DND-41 (cell line): ENCODE measurements at regions not wholly inside any gene's neighbourhood (a gene's known extent, or its start where the extent isn't known, plus 50 kb on each side); places are given as distances from the start of the nearest gene placed in this dataset.
"Not testable (repeated sequence)": the region's sequence is repeated elsewhere in the genome, so short reads cannot be mapped to it uniquely, and the experiment has no call there.

ENCODE experiments used
- ATAC-seq: fragments of 200-7000 bp; cut with Tn5 transposase; 3 replicates; pipeline ENCODE4 v1.9.1; 2021; ENCODE audit warnings: low read depth; ENCODE audit not compliant: insufficient read depth
- DNase-seq: peaks from one replicate; pipeline ENCODE4 v3.0.0-alpha.2; 2020
- H2AFZ ChIP-seq: 2 replicates; pipeline ENCODE4 v1.6.0; 2012; ENCODE audit warnings: low read depth, low read length
- H3K27ac ChIP-seq: 2 replicates; pipeline ENCODE4 v1.5.1; 2012; ENCODE audit warnings: low read length, inconsistent platforms
- H3K27me3 ChIP-seq: fragments of 200-600 bp; sonication (generic); 2 replicates; pipeline ENCODE4 v1.6.0; 2012; ENCODE audit warnings: low read length, mild to moderate bottlenecking, inconsistent platforms; ENCODE audit not compliant: insufficient read depth, poor library complexity
- H3K36me3 ChIP-seq: 2 replicates; pipeline ENCODE4 v1.5.1; 2012; ENCODE audit warnings: low read length, inconsistent platforms; ENCODE audit not compliant: insufficient read depth
- H3K4me1 ChIP-seq: 2 replicates; pipeline ENCODE4 v1.5.1; 2012; ENCODE audit warnings: mild to moderate bottlenecking, low read length; ENCODE audit not compliant: insufficient read depth
- H3K4me2 ChIP-seq: 2 replicates; pipeline ENCODE4 v1.6.0; 2012; ENCODE audit warnings: mild to moderate bottlenecking, moderate library complexity, low read length, inconsistent platforms; ENCODE audit not compliant: insufficient read depth
- H3K4me3 ChIP-seq, 2 experiments: fragments of 200-600 bp in 1 of 2; shearing (Covaris generic) in 1 of 2; 2 replicates each; pipeline ENCODE4 v1.5.1; 2012 to 2016; ENCODE audit warnings: inconsistent platforms in 2 of 2, low read length in 2 of 2, mild to moderate bottlenecking in 2 of 2, low read depth in 1 of 2, moderate library complexity in 1 of 2
- H3K79me2 ChIP-seq: 2 replicates; pipeline ENCODE4 v1.6.0; 2012; ENCODE audit warnings: low read length, inconsistent platforms; ENCODE audit not compliant: insufficient read depth
- H3K9ac ChIP-seq: 2 replicates; pipeline ENCODE4 v1.6.0; 2012; ENCODE audit warnings: low read depth, mild to moderate bottlenecking, inconsistent platforms, low read length, moderate library complexity
- H3K9me3 ChIP-seq: 2 replicates; pipeline ENCODE4 v1.5.1; 2012; ENCODE audit warnings: low read length, moderate library complexity, mild to moderate bottlenecking, inconsistent platforms; ENCODE audit not compliant: insufficient read depth, severe bottlenecking
- H4K20me1 ChIP-seq: 2 replicates; pipeline ENCODE4 v1.6.0; 2012; ENCODE audit warnings: low read length; ENCODE audit not compliant: insufficient read depth
- CTCF ChIP-seq: IDR thresholded peaks from 2 replicates; pipeline ENCODE4 v1.5.1; 2012; ENCODE audit warnings: borderline replicate concordance, low read length, moderate library complexity, mild to moderate bottlenecking; ENCODE audit not compliant: poor library complexity, severe bottlenecking; ENCODE audit errors: extremely low read depth
- EZH2 ChIP-seq: IDR thresholded peaks from 3 replicates; pipeline ENCODE4 v1.6.1; 2012; ENCODE audit warnings: borderline replicate concordance, low read depth, mild to moderate bottlenecking, moderate library complexity, low read length, inconsistent platforms; ENCODE audit not compliant: severe bottlenecking

- Histone ChIP-seq H3K9ac (no peak overlapping the region), H2AFZ (no peak overlapping the region), H3K4me3 (no peak overlapping the region), H3K36me3 (no peaks in the 10 kb centered on the region), H3K4me1 (no peaks in the 10 kb centered on the region), H3K4me2 (no peak overlapping the region), H3K27me3 (peaks cover 4% of the 10 kb centered on the region), H3K27ac (no peak overlapping the region), H4K20me1 (no peaks in the 10 kb centered on the region), H3K9me3 (no peaks in the 10 kb centered on the region), H3K79me2 (no peaks in the 10 kb centered on the region)
- ATAC-seq (no peak), DNase-seq (no peak)
- no peak for TF ChIP-seq EZH2
- no peak for TF ChIP-seq CTCF
These were observed 123.0 kb downstream of the PHETA1 start for GRCh38 chr12:111245701-111246476.

GRCh38 chr12:111244673-111245072 lies 124.2 kb downstream of the PHETA1 start:
- Histone ChIP-seq H3K4me1 (no peaks in the 10 kb centered on the region), H3K36me3 (no peaks in the 10 kb centered on the region), H4K20me1 (no peaks in the 10 kb centered on the region), H2AFZ (no peak overlapping the region), H3K9me3 (no peaks in the 10 kb centered on the region), H3K79me2 (no peaks in the 10 kb centered on the region), H3K27me3 (no peaks in the 10 kb centered on the region), H3K27ac (no peak overlapping the region), H3K9ac (no peak overlapping the region), H3K4me3 (no peak overlapping the region), H3K4me2 (no peak overlapping the region)
- TF ChIP-seq CTCF, result no peak
- TF ChIP-seq EZH2, result no peak
- ATAC-seq (no peak), DNase-seq (no peak)

- not testable (repeated sequence) for H3K9ac ChIP-seq, H3K4me3 ChIP-seq, H3K4me2 ChIP-seq, H4K20me1 ChIP-seq, H2AFZ ChIP-seq, ATAC-seq, H3K27me3 ChIP-seq, DNase-seq, H3K4me1 ChIP-seq, H3K27ac ChIP-seq, H3K79me2 ChIP-seq, H3K9me3 ChIP-seq, H3K36me3 ChIP-seq
These were observed 126.1 kb downstream of the PHETA1 start for GRCh38 chr12:111242817-111243216.

GRCh38 chr12:111242184-111242583 lies 126.7 kb downstream of the PHETA1 start:
- Histone ChIP-seq H3K4me1 (no peaks in the 10 kb centered on the region), H3K9me3 (no peaks in the 10 kb centered on the region), H2AFZ (no peak overlapping the region), H3K27ac (no peak overlapping the region), H3K9ac (no peak overlapping the region), H3K4me3 (no peak overlapping the region), H3K36me3 (no peaks in the 10 kb centered on the region), H4K20me1 (no peaks in the 10 kb centered on the region), H3K79me2 (no peaks in the 10 kb centered on the region), H3K4me2 (no peak overlapping the region), H3K27me3 (no peaks in the 10 kb centered on the region)
- no peak for DNase-seq
- TF ChIP-seq CTCF (no peak), EZH2 (no peak)
- no peak for ATAC-seq
